NOMO-1 treated with DMSO at 0.1 percent for 48 hours (cell line): ENCODE measurements at regions not wholly inside any gene's neighbourhood (a gene's known extent, or its start where the extent isn't known, plus 50 kb on each side); places are given as distances from the start of the nearest gene placed in this dataset.
"Not testable (repeated sequence)": the region's sequence is repeated elsewhere in the genome, so short reads cannot be mapped to it uniquely, and the experiment has no call there.

Source experiments
- DNase-seq: peaks from one replicate; lab custom pipeline; 2025; ENCODE audit not compliant: unreplicated experiment; lab: John Stamatoyannopoulos, UW

DNA sequence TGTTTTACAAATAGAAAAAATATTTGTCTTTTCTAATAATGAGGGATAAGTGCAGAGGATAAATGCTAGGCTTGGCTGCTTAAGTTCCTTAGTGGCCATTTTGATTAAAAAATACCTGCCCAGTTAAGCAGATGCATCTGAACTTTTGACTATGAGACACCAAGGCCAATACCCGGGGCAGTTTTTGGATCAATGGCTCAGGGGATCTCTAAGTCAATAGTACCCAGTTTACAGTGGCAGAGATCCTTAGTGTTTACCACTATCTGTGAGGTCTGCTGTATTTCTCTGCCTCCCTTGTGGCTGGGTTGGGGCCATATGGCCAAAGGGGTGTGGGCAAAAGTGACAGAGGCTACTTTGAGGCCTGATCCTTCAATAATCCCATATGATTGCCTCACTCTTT lies 184.5 kb upstream of the MAST4 start:
- DNase-seq = no peak

DNA sequence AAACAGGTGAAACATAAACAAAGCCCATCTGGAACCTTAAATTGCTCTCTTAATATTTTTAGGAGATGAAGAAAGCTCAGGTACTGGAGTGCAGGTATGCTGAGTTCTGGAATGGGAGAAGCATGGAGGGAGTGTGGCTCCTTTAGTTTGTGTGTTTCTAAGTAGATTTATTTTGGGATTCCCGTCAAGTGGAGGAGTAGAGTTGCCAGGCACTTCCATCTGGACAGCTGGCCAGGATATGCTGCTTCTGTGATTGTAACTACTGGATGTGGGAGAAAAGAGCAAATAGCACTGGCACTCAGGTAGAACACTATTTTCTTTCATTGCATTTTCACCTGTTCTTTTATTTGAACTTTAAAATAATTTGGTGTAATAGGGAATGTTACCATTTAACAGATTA lies 182.3 kb upstream of the MAST4 start:
- no peak for DNase-seq

DNA sequence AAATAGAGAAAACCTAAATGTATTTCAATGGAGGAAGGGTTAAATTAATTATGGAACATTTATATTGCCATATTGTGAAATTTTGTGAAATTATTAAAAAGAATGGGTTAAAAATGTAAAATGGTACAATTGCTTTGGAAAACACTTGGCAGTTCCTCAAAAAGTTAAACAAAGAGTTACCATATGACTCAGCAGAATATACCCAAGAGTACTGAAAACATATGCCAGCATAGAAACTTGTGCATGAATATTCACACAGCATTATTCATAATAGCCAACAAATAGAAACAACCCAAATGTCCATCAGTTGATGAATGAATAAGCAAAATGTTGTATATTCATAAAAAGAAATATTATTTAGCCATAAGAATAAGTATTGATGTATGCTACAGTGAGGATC lies 181.0 kb upstream of the MAST4 start:
- DNase-seq = no peak

DNA sequence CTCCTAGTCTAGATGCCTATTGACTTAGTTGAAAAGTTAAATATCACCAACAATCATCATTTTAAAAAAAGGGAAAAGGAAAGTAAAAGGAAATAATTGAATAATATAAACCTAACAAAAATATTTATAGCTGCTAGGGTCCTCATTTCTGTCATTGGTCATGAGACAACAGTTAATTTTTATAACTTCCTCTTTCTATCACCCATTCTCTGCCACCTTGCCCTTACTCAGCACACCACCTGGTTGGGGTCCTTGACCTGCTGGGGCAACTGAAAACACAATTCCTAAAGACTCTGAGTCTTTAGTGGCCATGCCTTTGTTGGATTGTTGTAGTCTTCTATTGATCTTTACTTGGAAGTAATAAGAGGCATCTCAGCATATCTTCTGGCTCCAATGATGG lies 179.5 kb upstream of the MAST4 start:
- DNase-seq = no peak

DNA sequence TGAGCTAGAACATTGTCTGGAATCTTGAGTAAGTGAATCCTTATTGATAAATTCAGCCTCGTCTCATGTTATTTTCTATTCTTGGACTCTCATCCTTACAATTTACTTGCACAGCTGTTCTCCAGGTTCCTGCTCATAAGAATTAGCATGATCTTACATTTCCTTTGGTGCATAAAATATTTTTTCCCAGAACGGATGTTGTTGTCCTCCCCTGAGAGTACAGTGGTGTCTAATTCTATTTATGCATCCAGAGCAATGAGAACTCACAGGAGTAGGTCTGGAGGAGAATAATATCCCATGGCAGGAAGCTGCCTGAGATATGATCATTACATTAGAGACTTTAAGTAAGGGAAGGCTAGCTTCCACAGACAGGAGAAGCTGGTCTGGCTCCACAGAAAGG lies 178.4 kb upstream of the MAST4 start:
- no peak for DNase-seq

DNA sequence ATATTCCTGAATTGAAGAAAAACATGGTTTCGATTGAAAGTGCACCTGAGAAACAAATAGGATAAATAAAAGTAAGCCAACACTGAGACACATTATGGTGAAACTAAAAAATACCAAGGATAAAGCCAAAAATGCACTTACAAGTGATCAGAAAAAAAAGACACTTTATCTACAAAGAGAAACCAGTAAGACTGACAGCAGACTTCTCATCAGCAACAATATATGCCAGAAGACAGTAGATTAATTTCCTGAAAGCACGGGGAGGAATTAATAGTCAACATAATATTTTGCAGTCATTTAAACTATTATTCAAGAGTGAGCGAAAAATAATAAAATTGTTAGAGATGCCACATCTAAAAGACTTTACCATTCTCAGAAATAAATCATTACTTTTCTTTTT lies 172.7 kb upstream of the MAST4 start:
- no peak for DNase-seq

DNA sequence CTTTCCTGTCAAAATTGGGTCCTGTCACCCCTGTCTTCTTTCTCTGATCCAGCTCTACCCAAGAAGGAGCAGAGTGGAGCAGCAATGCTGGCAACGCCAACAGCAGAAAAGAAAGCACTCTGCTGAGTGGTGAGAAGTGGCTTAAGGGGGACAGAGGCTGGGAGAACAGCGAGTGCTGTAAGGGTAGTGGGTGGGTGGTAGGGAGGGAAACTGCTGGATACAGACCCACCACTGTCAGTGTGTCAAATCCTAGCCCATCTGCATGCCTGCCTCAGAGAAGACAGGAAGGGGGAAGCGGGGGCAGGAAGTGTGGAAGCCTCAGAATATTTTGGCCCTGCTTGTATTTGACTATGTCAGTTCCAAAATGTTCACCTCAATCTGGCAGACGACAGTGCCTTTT lies 170.4 kb upstream of the MAST4 start:
- no peak for DNase-seq

DNA sequence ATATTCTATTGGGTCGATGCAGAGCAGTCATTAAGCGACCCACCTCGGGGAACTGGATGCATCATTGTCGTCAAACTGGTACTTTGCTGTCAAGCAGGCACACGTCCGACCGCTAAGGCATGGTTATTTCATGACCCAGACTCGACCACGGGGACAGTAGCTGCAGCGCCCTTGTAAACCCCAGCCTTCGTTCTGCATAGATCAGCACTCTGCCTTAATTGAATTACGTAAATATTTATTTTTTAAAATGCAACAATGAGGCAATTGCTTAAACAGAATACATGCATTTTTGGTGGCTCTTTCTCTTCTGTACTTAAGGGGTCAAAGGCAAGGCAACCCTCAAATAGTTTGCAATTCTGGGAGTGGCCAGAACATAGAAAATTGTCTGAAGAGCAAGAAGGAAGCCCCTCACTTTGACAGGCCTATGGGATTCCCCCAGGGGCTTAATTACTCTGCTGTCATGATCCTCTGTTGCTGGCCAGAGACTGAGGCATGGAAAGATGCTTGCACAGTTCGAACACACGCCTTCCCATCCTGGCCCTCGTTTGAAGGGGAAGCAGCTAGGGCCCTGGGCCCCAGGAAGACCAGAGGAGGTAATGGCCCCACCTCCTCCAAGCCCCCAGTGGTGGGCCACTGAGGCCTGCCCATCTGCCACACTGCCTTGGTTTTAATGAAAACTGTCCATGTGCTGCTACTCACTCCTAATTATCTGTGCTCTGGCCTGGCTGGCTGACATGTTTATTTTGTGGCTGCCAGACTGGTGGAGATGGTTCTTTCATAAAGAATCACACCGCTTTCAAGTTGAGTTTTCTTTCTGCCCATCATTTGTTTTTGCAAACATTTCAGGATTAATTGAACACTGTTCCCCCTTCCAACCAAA lies 169.7 kb upstream of the MAST4 start:
- DNase-seq = no peak

DNA sequence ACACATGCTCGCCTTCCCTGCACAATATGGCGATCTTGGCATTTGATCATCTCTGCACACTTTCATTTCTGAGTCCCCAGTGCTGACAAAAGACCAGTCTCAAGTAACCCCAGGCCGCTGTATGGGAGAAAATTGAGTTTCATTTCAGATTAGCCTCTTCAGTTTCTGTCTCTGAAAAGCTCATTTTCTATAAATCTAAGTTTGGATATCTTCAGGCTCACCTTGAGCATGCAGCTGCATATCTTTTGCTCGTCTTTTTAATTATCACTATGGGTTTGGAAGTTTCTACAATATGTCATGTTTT lies 169.1 kb upstream of the MAST4 start:
- no peak for DNase-seq

DNA sequence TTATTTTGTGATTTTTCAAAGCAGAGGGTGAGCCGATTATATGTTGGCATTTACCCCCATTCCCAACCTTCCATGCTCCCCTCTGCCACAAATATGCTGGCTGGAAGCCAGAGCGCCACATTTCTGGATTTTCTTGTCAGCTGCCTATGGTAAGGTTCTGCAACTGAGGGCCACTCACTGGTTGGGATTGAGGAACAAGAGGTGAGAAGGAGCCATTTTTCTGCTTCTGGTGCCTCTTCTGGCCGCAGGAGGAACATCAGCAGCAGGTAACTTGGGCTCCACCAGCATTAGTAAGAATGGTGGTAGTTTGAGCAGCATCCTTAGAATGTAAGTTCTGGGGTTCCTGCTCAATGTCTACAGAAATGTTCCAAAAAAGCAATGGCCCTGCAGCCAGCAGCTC lies 159.5 kb upstream of the MAST4 start:
- peak; percentile 5 for DNase-seq

DNA sequence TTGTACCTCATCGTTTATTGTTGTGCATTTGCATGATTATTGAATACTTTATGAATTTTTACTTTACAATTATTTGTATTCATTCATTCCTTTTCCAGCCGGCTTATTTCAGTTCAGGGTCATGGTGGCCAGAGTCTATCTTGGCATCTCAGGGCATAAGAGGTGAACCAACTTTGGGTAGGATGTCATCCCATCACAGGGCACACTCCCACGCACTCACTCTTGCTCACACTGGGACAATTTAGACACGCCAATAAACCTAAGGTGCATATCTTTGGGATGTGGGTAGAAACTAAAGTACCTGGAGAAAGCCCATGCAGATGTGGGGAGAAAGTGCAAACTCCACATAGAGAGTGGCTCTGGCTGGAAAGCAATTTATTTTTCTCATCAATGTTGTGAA lies 158.1 kb upstream of the MAST4 start:
- no peak for DNase-seq

DNA sequence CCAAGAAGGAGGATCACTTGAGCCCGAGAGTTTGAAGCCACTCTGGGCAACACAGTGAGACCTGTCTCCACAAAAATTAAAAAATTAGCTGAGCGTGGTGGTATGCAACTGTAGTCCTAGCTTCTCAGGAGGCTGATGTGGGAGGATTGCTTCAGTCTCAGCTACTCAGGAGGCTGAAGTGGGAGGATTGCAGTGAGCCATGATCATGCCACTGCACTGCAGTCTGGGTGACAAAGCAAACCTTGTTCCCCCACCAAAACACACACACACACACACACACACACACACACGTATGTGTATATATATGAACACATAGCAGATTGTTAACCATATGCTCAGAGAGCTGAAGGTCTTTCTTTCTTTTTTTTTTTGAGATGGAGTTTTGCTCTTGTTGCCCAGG lies 157.5 kb upstream of the MAST4 start:
- DNase-seq = no peak

DNA sequence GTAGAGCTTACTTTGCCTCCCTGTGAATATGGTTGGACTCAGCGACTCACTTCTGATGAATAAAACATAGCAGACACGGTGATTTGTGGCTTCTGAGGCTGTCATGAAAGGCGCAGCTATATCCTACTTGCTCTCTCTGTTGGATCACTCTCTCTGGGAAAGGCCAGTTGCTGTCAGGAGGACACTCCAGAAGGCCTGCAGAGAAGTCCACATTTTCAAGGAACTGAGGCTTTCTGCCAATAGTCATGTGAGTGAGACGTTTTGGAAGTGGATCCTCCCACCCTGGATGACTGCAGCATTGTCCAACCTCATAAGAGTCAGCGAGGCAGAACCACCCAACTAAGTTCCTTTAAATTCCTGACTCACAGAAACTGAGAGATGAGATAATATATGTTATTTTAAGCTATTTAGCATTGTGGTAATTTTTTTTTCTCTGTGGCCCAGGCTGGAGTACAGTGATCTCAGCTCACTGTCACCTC lies 156.0 kb upstream of the MAST4 start:
- no peak for DNase-seq

DNA sequence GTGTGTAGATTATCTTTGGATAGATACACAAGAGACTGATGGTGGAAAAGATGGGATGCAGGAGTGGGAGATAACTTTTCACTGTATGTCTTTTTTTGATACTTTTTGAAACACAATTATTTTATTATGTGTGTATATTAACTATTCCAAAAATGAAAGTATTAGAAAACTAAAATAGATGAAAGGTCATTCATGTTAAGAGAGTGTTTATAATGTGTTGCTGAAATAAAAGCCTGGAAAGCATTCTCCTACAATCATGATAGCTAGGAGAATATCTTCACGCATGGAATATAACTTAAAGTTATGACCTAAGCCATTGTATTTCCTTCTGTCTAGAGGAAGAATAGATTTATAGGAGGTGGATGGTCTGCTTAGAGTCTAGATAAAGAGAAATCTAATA lies 154.8 kb upstream of the MAST4 start:
- no peak for DNase-seq

DNA sequence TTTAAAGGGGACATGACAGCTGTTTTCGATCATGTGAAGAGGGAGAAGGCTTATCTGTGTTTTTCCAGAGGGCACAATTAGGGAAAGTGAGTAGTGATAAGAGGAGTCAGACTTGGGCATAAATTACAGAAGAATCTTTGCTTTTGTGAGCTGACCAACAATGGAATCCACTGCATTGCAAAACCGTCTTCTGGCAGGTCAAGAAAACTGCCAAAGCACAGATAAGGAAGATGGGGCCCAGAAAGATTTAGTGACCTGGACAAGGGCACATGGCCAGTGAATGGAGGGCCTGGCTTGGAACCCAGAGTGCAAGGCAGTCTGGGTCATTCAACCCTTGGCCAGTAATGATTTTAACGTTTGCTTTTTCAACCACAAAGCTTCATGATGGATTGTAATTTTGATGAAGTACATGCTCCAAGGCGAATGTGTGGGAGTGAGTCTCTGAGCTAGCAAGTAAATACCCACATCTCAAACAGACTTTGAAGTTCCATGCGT lies 153.2 kb upstream of the MAST4 start:
- no peak for DNase-seq

DNA sequence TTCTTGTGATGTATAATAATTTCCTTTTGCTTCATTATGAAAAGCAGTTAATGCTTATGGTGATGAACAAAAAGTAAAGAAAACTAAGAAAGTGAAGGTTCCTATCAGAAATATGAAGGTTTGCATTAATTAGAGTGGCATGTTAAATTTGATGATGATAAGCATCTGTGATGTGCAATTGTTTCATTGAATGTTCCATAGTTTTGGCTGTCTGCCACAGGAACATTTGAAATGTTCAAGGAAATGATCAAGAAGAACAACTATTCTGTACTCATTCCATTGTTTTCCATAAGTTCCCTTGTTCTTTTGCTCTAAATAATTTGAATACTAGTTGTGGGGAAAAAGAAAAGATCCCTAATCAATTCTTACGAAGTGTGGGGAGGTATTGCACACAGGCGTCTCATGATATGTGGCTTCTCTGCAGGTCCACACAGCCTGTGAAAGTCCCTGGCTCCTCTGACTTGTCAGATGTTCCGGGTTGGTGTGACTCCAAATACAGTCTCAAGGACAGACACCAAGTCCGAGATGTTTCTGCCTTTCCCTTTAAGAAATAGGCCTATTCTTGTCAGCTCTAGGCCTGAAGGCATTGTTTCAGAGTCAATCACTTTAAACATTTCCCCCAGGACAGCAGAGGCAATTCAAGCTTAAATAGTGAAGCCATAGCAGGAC lies 152.6 kb upstream of the MAST4 start:
- no peak for DNase-seq

DNA sequence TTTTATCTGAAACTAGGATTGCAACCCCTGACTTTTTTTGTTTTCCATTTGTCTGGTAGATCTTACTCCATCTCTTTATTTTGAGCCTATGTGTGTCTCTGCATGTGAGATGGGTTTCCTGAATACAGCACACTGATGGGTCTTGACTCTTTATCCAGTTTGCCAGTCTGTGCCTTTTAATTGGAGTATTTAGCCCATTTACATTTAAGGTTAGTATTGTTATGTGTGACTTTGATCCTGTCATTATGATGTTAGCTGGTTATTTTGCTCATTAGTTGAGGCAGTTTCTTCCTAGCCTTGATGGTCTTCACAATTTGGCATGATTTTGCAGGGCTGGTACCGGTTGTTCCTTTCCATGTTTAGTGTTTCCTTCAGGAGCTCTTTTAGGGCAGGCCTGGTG lies 148.1 kb upstream of the MAST4 start:
- DNase-seq = not testable (repeated sequence)

DNA sequence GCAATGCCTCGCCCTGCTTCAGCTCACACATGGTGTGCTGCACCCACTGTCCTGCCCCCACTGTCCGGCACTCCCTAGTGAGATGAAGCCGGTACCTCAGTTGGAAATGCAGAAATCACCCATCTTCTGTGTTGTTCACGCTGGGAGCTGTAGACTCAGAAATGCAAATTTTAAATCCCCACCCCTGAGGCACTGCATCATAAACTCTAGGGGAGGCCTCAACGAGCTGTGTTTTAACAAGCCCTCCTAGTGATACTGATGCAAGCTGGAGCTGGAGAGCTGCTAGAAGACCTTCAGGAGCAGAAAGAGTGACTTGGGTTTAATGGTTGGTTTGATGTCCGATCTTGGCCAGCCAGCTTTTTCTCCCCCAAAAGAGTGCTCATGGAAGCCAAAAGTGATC lies 146.0 kb upstream of the MAST4 start:
- no peak for DNase-seq

DNA sequence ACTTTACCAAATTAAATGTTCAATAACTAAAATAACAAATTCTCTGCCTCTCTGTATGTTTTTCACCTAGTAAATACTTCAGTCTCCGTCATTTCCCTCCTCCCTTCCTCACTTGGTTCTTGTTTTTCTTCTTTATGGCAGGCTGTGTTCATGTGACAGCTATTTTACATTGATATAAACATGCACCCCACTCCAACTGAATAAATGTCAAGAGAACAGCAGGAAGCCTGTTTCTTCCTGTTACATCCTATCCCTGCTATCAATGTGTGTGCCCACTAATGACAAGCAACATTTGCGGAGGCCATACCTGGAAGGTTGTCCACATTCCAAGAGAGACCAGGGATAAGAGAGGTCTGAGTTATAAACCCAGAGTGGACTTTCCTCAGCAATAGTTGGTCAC lies 145.2 kb upstream of the MAST4 start:
- no peak for DNase-seq

DNA sequence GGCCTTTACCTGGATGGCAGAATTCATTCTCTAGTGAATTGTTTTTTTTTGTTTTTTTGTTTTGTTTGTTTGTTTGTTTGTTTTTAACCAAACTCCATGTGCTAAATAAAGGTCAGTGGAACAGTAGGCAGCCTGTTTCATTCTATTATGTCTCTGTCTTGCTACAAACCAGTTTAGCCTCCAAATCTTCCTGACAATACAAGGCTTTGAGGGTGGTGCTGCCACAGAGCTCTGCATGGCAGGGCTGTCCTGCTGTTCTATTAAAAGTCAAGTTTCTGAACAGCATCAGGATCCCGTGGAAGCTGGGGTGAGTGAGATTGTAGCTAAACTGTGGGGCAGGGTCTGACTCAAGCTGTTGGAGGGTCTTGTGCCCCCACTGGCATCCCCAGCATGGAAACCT lies 144.1 kb upstream of the MAST4 start:
- DNase-seq = no peak

DNA sequence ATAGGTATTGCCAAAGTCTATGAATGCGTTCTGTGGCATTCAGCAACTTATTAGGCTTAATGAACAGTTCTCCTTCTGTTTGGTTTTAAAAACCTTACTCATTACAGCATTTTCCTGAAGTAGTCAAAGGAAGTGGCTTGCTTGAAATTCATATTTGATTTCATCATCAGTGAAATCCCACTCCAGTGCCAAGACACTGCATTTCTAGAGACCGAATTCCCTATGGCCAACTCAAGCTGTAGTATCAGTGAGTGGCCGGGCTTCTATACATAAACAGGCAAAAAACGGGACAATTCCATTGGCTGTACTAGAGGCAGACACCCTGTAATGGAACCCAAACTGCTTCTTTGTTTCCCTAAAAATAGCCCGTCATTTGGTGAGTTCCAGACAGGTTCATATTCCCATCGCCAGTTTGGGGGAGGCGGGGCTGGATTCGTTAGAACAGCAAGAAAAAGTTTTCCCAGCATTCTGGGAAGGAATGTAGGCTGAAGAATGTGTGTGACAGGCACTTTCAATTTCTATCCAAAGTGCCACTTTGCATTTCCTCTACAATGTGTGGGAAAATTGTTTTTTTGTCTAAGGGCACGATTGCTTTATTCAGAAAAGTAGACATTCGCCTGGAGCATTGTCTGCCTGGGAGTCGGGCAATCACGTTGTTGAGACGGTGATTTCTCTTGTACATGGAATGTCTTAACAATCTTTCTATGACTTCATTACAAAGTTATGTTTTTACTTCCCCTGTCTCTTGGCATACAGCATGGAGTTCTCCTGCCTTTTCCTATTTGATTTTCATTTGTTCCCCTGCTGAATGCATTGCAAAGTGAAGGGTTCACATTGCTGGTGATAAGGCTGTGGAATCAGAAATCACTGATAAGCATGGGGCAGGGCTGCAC lies 141.8 kb upstream of the MAST4 start:
- no peak for DNase-seq

DNA sequence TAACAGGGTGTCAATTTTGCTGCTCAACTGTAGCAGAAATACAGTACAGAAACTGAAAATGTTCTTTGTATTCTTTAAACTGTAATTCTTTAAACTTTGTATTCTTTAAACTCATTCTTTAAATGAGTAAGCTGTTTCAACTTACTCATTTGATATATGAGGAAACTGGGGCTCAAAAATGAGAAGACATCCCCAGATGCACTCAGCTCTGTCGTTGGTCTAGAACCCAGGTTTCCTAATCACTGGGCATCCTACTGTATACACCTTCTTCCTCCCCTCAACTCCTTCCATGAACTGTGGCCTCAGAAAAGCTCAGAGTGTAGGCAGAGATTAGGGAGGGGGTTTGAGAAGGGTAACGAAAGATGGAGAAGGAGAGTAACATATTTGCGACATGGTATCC lies 136.5 kb upstream of the MAST4 start:
- no peak for DNase-seq
